HG03280 (cell line): ENCODE measurements at regions not wholly inside any gene's neighbourhood (a gene's known extent, or its start where the extent isn't known, plus 50 kb on each side); places are given as distances from the start of the nearest gene placed in this dataset.

Source experiments
- ATAC-seq: cut with Tn5 transposase; IDR thresholded peaks from one replicate; pipeline ENCODE4 v1.9.1; 2021; ENCODE audit warnings: mild to moderate bottlenecking, moderate library complexity; ENCODE audit not compliant: unreplicated experiment

GRCh38 chr21:25425156-25425555, 182.1 kb downstream of the MRPL39 start:
- no peak for ATAC-seq

DNA sequence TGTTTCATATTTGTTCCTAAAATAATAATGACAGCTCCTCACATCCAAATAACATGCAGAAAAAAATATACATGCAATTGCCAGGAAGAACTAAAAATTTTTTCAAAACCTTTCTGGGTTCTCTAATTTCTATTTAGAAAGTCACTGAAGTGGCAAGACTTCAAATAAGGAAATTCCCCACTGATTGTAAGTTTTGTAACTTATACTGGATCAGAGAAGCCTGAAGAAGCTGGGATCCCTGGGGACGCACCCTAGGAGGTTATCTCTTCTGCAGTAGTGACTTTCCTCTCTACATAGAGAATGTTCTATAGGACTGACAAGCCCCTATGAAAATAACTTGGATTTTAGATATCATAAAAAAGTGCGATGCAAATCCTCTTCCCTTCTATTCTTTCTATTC, 182.6 kb downstream of the MRPL39 start:
- ATAC-seq: no peak

GRCh38 chr21:25424048-25424447, 183.2 kb downstream of the MRPL39 start:
- no peak for ATAC-seq

GRCh38 chr21:25422610-25423608, 184.4 kb downstream of the MRPL39 start:
- ATAC-seq: no peak

DNA sequence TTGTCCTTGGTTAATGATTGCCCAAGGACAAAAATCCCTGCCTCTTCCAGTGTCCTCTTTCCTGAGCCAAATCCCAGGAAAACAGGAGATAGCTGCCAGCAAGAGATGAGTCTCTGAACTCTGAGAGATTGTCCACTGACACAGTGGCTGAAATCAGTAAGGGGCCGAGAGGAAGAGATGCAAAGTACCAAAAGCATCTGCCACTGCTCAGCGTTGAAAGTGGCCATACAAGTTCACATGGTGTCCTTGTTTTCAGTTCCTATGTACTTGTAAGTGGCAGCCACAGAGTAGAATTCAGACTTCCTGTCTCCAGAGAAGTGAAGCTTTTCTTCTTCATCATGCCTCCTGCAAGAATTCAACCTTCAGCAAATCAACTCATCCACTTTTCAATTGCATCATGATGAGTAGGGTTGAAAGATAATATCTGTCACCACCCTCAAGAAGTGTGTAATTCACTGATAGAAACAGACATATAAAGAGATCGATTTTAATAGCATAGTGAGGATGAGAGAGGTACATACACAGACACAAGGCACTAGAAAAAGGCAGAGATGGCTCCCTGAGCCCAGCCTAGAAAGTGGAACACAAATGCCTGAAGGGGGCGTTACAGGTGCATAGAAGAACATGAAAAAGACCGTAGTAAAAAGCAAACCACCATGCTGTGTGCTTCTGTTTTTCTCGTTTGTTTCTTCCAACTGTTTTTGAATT, 185.8 kb downstream of the MRPL39 start:
- ATAC-seq: peak; percentile 73

- no peak for ATAC-seq
These were observed 186.4 kb downstream of the MRPL39 start for GRCh38 chr21:25420831-25421230.

DNA sequence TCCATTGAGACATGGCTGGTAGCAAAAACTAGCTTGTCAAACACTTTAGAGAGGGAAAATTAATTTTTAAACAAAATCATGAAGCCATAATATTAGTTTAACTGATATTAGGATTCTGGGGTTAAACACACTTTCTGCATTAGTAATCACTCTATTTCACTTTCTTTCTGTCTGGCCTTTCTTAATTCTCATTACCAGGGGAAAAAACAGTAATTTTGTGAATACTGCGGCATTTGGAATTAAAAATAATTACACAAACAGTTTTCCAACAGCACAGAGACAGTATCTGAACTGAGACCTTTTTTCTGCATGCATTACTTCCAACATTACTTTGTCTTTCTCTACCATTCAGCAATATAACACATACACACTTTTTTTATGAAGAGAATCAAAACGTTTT, 190.6 kb downstream of the MRPL39 start:
- no peak for ATAC-seq

DNA sequence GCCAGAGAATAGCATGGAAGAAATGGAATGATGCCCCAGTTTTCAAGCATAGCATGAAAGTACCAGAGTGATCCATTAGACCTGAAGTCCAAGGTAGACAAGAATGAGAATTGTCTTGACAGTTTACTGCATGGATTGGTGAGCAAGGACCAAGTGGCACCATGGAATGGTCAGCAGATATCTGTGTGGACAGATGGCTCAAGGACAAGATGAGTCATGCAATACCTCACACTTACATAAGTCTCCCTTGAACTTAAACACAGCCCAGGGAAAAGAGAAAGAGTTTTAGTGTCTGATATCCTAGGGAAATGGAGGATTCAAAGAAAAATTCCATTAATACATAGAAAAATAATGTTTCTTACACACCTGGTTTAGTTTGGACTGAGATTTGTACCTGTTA, 195.2 kb downstream of the MRPL39 start:
- ATAC-seq: no peak

DNA sequence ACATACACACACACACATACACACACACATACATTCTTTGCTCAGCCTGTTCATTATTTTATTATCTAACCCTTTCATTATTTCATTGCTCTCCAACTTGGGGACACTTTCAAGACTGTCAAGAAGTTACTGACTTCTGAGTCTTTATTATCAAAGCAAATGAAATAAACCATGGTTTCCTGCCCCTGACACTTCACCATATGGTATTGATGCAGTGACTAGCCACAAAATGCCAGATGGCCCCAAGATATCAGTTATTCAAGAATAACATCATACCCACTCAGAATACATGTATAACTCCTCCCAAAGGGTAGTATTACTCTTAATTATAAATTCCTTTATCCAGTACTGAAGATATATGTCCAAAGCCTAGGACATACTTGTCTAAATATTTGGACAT, 197.3 kb downstream of the MRPL39 start:
- no peak for ATAC-seq

- no peak for ATAC-seq
These were observed 198.6 kb downstream of the MRPL39 start for GRCh38 chr21:25408666-25409065.

GRCh38 chr21:25406887-25407579, 200.2 kb downstream of the MRPL39 start:
- no peak for ATAC-seq

DNA sequence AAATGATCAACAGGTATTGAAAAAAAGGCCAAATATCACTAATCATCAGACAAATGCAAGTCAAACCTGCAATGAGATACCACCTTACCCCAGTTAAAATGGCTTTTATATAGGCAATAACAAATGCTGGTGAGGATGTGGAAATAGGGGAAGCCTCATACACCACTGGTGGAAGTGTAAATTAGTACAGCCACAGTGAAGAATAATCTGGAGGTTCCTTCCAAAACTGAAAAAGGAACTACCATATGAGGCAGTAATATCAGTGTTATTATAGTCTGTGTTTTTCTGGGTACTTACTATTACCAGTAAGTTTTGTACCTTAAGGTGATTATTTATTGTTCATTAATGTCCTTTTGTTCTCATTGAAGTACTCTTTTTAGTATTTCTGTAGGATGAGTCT, 201.3 kb downstream of the MRPL39 start:
- ATAC-seq: no peak

DNA sequence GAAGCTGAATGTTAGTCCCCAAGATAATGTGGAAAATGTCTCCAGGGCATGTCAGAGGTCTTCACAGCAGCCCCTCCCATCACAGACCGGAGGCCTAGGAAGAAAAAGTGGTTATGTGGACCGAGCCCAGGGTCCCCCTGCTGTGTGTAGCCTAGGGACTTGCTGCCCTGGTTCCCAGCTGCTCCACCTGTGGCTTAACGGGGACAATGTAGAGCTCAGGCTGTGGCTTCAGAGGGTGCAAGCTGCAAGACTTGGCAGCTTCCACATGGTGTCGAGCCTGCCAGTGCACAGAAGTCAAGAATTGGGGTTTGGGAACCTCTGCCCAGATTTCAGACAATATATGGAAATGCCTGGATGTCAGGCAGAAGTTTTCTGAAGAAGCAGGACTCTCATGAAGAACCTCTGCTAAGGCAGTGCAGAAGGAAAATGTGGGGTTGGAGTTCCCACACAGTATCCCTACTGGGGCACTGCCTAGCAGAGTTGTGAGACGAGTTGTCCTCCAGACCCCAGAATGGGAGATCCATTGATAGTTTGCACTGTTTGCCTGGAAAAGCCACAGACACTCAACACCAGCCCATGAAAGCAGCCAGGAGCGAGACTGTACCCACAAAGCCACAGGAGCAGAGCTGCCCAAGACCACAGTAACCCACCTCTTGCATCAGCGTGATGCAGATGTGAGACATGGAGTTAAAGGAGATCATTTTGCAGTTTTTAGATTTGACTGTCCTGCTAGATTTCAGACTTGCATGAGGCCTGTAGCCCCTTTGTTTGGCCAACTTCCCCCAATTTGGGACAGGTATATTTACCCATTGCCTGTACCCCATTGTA, 204.9 kb downstream of the MRPL39 start:
- ATAC-seq: no peak

DNA sequence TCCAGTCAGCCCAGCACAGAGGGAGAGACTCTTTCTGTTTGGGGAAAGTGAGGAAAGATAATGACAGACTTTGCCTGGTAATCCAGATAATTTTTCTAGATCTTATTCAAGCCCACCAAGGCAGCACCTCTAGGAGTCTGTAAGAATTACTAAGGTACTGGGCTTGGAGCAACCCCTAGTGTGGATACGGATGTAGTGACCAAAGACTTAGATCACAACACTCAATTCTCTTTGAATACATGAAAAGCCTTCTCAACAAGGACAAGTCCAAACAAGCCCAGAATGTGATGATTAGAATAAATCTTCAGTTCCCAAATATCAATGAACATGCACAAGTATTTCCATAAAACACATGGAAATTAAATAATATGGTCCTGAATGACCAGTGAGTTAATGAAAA, 206.9 kb downstream of the MRPL39 start:
- ATAC-seq: no peak

DNA sequence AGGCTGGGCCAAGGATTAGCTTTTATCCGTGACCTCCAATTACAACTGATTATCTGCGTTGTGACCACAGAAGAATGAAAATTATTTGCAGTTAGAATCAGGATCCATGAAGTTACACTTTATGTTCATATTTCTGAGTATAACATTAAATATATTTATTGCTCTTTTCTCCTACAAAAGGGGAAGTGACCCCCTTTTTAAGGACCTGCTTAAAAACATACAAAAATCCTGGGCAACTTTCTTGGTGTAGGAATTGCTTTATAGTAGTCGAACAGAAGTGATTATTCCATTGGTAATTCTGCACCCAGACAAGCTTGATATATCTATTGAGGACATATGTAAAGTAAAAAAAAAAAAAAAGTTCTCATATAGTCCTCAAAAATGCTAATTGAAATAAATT, 208.7 kb downstream of the MRPL39 start:
- no peak for ATAC-seq

DNA sequence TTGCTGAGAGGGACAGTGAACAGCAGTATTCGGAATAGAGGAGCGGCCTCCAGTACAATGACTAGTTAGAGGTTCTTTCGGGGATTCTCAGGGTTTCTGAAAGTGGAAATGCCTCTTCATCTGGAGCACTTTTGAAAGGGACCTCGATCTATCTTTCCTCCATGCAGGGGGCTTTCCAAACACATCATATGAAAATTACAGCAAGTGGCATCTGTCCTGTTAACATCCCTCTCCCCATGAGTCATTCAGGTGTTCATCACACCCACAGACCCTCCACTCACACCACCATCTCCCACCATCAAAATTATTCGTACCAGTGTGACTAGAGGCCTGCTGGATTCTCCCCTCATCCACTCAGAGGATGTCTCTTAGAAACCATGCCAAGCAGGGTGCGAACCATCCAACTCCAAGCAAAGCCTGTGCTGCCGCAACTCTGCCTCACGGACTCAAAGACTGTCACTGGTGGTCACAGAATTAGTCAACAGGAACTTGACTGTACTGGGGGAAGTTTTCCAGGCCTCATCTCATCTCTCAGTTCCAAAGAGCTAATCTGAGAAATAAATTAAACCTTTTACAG, 211.1 kb downstream of the MRPL39 start:
- ATAC-seq: peak; percentile 89

DNA sequence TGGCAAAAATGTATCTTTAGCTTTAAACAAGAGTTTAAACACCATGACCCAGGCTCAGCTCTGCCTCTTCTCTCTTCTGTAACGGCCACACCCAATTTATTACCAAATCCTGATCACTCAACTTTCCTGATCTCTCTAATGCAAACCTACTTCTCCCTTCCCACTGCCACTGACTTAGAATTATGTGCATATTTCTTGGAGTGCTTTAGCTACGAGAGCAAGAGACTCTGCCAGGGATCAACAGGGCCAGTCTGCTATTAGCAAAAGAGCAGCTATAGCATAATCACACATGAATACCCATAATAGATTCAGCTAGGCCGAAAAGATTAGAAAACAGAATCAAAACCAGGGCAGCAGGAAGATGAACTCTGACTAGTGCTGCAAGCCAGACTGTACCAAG, 215.5 kb downstream of the MRPL39 start:
- no peak for ATAC-seq

GRCh38 chr21:25390701-25391100, 216.6 kb downstream of the MRPL39 start:
- no peak for ATAC-seq

- no peak for ATAC-seq
These were observed 219.6 kb downstream of the MRPL39 start for GRCh38 chr21:25387665-25388064.

- ATAC-seq: peak; percentile 46
These were observed 221.3 kb downstream of the MRPL39 start for GRCh38 chr21:25385911-25386474.
